WERI-Rb-1 (cell line): ENCODE measurements at regions not wholly inside any gene's neighbourhood (a gene's known extent, or its start where the extent isn't known, plus 50 kb on each side); places are given as distances from the start of the nearest gene placed in this dataset.
A peak's percentile ranks its signal among the peaks of the same experiment; 100 is the strongest.

ENCODE experiments used
- DNase-seq: peaks from one replicate; pipeline ENCODE4 v3.0.0-alpha.2; 2020
- H3K27ac ChIP-seq: fragments of 250-450 bp; sonication (Bioruptor Pico); 2 replicates; pipeline ENCODE4 v1.5.1; 2020; ENCODE audit warnings: mild to moderate bottlenecking, moderate library complexity
- H3K27me3 ChIP-seq: fragments of 250-450 bp; sonication (Bioruptor Pico); 2 replicates; pipeline ENCODE4 v1.5.1; 2021; ENCODE audit warnings: mild to moderate bottlenecking, low read depth, moderate library complexity; ENCODE audit not compliant: insufficient read depth, severe bottlenecking
- H3K36me3 ChIP-seq: fragments of 250-450 bp; sonication (Bioruptor Pico); 2 replicates; pipeline ENCODE4 v1.5.1; 2020; ENCODE audit warnings: mild to moderate bottlenecking, moderate library complexity
- H3K4me3 ChIP-seq: 2 replicates; pipeline ENCODE4 v1.5.1; 2011; ENCODE audit warnings: low read depth, mild to moderate bottlenecking, control low read depth, low read length
- H3K9me3 ChIP-seq: fragments of 250-450 bp; sonication (Bioruptor Pico); 2 replicates; pipeline ENCODE4 v1.5.1; 2021; ENCODE audit warnings: mild to moderate bottlenecking, moderate library complexity; ENCODE audit not compliant: severe bottlenecking
- TF ChIP-seq, protein P1 (sequence below): IDR thresholded peaks from 2 replicates; pipeline ENCODE4 v1.5.1; 2011; ENCODE audit warnings: low read depth, mild to moderate bottlenecking, control low read depth, inconsistent platforms, low read length

DNA sequence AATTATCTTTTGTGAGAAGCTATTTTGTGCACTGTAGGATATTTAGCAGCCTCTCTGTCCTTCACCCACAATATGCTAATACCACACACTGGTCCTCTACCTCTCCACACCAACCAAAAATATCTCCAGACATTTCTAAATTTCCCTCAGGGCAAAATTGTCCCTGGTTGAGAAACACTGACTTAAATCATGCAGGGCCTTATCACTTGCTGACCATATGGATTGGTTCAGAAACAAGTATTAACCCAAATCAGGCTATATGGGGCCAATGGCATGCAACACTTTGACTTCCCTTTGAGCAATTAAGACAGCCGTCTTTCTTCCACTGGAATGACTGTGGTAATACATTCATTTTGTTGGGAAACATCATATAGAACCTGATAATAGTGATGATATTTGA is 251.1 kb downstream of the CNTN3 start:
- Histone ChIP-seq H3K27ac (no peak overlapping the region), H3K9me3 (no peaks in the 10 kb centered on the region), H3K4me3 (no peak overlapping the region), H3K36me3 (no peaks in the 10 kb centered on the region), H3K27me3 (no peaks in the 10 kb centered on the region)
- no peak for DNase-seq
- TF ChIP-seq, protein P1, sequence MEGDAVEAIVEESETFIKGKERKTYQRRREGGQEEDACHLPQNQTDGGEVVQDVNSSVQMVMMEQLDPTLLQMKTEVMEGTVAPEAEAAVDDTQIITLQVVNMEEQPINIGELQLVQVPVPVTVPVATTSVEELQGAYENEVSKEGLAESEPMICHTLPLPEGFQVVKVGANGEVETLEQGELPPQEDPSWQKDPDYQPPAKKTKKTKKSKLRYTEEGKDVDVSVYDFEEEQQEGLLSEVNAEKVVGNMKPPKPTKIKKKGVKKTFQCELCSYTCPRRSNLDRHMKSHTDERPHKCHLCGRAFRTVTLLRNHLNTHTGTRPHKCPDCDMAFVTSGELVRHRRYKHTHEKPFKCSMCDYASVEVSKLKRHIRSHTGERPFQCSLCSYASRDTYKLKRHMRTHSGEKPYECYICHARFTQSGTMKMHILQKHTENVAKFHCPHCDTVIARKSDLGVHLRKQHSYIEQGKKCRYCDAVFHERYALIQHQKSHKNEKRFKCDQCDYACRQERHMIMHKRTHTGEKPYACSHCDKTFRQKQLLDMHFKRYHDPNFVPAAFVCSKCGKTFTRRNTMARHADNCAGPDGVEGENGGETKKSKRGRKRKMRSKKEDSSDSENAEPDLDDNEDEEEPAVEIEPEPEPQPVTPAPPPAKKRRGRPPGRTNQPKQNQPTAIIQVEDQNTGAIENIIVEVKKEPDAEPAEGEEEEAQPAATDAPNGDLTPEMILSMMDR: no peak

DNA sequence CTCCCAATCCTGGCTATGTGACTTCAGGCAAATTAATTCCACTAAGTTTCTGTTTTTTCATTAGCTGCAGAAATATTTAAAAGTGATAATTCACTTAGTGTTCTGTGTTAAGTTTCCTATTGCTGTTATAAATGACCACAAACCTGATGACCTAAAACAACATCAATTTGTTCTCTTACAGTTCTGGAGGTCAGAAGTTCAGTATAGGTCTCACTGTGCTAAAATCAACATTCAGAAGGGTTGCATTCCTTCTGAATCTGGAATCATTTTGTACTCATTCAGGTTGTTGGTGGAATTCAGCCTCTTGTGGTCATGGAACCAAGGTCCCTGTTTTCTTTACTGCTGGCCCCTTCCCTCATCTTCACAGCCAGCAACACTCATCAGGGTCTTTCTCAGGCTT is 254.1 kb downstream of the CNTN3 start:
- no peaks in the 10 kb centered on the region for H3K36me3 ChIP-seq
- no peak overlapping the region for H3K4me3 ChIP-seq
- H3K27ac ChIP-seq: no peak overlapping the region

DNA sequence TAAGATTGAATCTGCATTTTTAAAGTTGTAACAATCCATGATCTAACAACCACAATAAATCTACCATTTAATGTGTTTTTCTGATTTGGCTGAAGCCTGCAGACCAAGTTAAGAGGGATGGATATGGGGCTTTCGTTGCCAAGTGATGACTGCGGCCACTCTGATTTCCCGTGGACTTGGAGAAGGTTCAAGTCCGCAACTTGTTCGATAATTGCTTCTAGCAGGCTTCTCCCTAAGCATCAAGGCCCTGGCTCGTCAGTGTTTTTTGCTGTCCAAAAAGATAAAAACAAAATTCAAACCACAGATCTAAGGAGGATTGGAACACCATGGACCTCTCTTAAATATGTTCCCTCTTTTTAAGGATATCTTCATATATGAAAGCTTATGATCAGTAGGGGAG is 256.6 kb downstream of the CNTN3 start:
- no peak overlapping the region for H3K27ac ChIP-seq
- TF ChIP-seq, protein P1: no peak

More for the DNA sequence above, 254.1 kb downstream of the CNTN3 start:
- Histone ChIP-seq H3K27me3 (no peaks in the 10 kb centered on the region), H3K9me3 (no peaks in the 10 kb centered on the region)
- TF ChIP-seq, protein P1: no peak
- DNase-seq: no peak

DNA sequence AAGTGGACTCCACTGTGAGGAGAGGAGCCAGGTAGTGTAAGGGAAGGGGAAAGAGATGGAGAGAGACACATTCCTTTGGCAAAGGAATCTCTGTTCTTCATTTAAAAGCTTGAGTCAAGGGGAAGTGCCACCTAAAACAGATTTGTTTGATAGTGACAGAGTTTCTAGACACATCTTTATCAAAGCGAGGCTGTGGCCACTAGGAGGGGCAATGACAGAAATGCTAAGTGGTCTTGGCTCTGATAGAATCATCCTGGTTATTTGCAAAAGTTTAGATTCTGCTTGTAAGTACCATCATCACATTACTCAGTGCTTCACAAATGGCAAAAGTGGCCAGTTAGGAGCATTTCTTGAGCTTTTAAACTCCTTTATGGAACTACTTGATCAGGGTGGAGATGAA is 261.4 kb downstream of the CNTN3 start:
- H3K27me3 ChIP-seq: no peaks in the 10 kb centered on the region
- no peaks in the 10 kb centered on the region for H3K9me3 ChIP-seq
- no peaks in the 10 kb centered on the region for H3K36me3 ChIP-seq
- no peak overlapping the region for H3K27ac ChIP-seq
- TF ChIP-seq, protein P1: peak; percentile 35; the same call in 1 of the 2 replicates
- DNase-seq: no peak
- no peak overlapping the region for H3K4me3 ChIP-seq

More for the DNA sequence above, 256.6 kb downstream of the CNTN3 start:
- H3K4me3 ChIP-seq: no peak overlapping the region
- no peaks in the 10 kb centered on the region for H3K36me3 ChIP-seq
- no peak for DNase-seq
- no peaks in the 10 kb centered on the region for H3K9me3 ChIP-seq
- no peaks in the 10 kb centered on the region for H3K27me3 ChIP-seq

DNA sequence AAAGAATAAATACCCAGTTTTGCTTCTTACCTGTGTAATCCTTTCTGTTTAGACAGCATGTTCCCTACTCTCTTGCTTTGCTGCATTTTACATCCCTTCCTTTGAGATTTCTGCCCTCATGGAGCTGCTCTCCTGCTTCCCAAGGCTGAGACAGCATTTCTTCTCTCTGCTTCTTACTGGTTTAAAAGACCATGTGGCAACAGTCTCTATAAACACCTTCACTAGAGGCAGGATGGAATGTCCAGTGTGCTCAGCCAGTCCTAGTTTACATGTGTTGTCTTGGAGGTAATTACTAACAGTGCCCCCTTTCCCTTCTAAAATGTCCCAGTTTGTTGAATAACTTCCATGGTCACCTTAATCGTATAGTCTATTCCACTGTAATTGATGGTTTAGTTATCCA is 262.3 kb downstream of the CNTN3 start:
- Histone ChIP-seq H3K27ac (no peak overlapping the region), H3K36me3 (no peaks in the 10 kb centered on the region), H3K4me3 (no peak overlapping the region), H3K9me3 (no peaks in the 10 kb centered on the region), H3K27me3 (no peaks in the 10 kb centered on the region)
- no peak for DNase-seq
- TF ChIP-seq, protein P1: no peak

GRCh38 chr3:74351213-74351612 is 263.2 kb downstream of the CNTN3 start:
- Histone ChIP-seq H3K9me3 (no peaks in the 10 kb centered on the region), H3K4me3 (no peak overlapping the region), H3K27me3 (no peaks in the 10 kb centered on the region), H3K36me3 (no peaks in the 10 kb centered on the region), H3K27ac (no peak overlapping the region)
- DNase-seq: no peak
- TF ChIP-seq, protein P1: no peak
